ENCODE measurements at regions not wholly inside any gene's neighbourhood (a gene's known extent, or its start where the extent isn't known, plus 50 kb on each side); places are given as distances from the start of the nearest gene placed in this dataset.

DNA sequence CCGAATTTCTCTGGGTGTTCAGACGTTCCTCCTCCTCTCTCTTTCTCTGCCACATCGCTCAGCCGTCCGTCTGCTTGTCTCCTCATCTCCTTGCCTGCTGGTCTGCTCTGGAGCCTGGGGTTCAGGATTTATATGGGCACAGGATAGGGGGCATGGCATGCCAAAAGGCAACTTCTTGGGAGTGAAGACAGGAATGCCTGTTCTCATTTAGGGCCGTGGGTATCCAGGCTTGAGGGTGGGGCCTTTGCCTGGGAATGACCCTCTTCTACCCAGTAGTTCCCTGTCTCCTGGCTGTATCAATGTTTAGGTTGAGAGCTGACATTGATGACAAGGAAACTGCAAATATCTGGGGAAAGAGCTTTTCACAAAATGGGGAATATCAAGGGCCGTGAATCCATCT is 98.0 kb downstream of the HRH4 start:
- TF ChIP-seq, protein P1, sequence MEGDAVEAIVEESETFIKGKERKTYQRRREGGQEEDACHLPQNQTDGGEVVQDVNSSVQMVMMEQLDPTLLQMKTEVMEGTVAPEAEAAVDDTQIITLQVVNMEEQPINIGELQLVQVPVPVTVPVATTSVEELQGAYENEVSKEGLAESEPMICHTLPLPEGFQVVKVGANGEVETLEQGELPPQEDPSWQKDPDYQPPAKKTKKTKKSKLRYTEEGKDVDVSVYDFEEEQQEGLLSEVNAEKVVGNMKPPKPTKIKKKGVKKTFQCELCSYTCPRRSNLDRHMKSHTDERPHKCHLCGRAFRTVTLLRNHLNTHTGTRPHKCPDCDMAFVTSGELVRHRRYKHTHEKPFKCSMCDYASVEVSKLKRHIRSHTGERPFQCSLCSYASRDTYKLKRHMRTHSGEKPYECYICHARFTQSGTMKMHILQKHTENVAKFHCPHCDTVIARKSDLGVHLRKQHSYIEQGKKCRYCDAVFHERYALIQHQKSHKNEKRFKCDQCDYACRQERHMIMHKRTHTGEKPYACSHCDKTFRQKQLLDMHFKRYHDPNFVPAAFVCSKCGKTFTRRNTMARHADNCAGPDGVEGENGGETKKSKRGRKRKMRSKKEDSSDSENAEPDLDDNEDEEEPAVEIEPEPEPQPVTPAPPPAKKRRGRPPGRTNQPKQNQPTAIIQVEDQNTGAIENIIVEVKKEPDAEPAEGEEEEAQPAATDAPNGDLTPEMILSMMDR (IDR thresholded peaks at IDR 0.05; ENCODE audit: insufficient read depth, low read length, severe bottlenecking), result no peak
- Histone ChIP-seq H3K27me3 (ENCODE audit: control insufficient read depth, insufficient read depth, low read length) (no peaks in the 10 kb centered on the region), H3K4me3 (ENCODE audit: low read depth, low read length) (no peak overlapping the region), H3K36me3 (ENCODE audit: control insufficient read depth, insufficient read depth, low read length) (no peaks in the 10 kb centered on the region)
- FAIRE-seq (no peak), DNase-seq (ENCODE audit: low read depth) (no peak)

DNA sequence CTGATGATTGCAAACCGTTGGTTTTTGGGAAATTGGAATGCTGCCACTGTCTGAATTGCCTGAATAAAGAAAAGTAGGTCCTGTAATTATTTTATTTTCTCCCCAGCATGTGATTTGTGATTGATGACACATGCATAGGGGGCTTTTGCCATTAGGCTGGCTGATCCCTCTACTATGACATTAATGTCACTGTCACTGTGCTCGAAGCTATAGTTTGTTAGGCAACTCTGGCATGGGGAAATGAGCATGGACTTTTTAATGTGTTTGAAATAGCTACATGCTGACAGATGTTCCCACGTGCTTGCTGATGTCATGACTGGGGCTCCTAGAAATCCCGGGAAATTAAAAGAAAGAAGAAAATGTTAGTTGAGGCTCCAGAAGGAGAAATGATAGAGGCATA is 99.1 kb downstream of the HRH4 start:
- TF ChIP-seq, protein P1 (IDR thresholded peaks at IDR 0.05; ENCODE audit: insufficient read depth, low read length, severe bottlenecking), result no peak
- DNase-seq (ENCODE audit: low read depth) (no peak), FAIRE-seq (no peak)
- H3K4me3 ChIP-seq (ENCODE audit: low read depth, low read length), result no peak overlapping the region
- H3K36me3 ChIP-seq (ENCODE audit: control insufficient read depth, insufficient read depth, low read length), result no peaks in the 10 kb centered on the region
- no peaks in the 10 kb centered on the region for H3K27me3 ChIP-seq (ENCODE audit: control insufficient read depth, insufficient read depth, low read length)

DNA sequence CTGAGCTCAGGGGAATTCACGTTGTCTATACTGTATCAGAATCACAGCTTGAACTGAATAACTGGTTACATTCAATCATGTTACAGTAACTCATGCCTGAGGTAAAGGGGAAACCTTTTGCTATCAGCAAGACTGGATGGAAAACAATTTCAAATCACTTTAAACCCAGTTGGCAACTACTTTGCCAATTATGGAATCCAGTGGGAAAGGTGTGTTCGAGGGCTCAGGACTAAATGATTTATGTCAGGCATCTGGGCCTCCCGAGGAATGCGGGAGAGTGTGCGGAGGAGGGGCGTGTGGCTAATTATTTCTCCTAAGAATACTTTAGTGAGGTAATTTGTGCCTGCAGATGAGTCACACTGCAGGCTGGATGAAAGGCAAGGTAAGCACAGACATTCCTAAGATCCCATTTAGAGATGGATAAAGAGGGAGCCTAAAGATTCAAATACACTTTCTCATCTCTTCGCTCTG is 100.1 kb downstream of the HRH4 start:
- DNase-seq (ENCODE audit: low read depth) (peak; percentile 57), FAIRE-seq (no peak)
- no peaks in the 10 kb centered on the region for H3K27me3 ChIP-seq (ENCODE audit: control insufficient read depth, insufficient read depth, low read length)
- no peak overlapping the region for H3K4me3 ChIP-seq (ENCODE audit: low read depth, low read length)
- TF ChIP-seq, protein P1 (IDR thresholded peaks at IDR 0.05; ENCODE audit: insufficient read depth, low read length, severe bottlenecking), result no peak
- no peaks in the 10 kb centered on the region for H3K36me3 ChIP-seq (ENCODE audit: control insufficient read depth, insufficient read depth, low read length)

DNA sequence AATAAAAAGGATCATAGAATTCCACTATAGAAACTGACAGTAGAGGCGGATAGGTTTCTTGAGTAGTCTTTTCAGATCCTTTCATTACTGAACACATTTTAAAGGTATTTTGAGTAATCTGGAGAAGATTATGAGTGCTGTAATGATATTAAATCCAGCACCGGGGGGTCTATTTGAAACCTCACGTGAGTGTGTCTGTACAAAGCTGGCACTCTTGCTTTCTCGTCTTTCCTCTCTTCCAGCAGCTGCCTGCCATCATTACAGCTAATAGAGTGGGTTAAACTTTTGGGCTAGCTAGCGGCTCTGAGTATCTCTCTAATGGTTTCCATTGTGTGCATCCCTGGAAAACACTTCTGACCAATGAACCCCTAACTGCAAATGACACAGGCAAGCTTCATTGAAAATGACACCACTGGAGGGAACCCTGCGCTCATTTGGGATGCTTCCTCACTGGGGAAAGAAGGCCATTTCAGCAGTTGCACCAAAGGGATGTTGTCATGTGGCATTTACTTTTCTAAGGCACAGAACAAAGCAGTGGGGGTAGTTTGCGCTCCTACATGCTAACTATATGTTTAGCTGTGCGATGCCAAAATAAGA is 101.0 kb downstream of the HRH4 start:
- Histone ChIP-seq H3K27me3 (ENCODE audit: control insufficient read depth, insufficient read depth, low read length) (no peaks in the 10 kb centered on the region), H3K36me3 (ENCODE audit: control insufficient read depth, insufficient read depth, low read length) (no peaks in the 10 kb centered on the region), H3K4me3 (ENCODE audit: low read depth, low read length) (no peak overlapping the region)
- DNase-seq (ENCODE audit: low read depth) (no peak), FAIRE-seq (no peak)
- TF ChIP-seq, protein P1 (IDR thresholded peaks at IDR 0.05; ENCODE audit: insufficient read depth, low read length, severe bottlenecking), result no peak

DNA sequence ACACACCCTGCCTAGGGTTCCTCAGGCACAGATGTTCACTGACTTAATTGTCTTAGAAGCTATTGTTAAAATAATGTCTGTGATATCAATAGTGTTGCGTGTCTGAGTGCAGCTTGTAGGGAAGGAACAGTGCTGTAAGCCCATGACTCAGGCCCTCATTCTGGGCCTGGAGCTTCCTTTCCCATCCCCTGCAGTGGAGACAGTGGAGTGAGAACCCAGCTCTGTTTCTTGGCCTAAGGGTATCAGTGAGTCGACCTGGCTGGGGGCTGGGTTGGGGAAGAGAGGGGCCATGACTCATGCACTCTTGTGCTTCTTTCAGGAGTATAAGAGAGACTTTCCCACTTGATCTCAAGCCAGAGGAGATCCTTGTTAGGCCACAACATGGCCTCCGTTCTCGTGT is 106.8 kb downstream of the HRH4 start:
- Histone ChIP-seq H3K36me3 (ENCODE audit: control insufficient read depth, insufficient read depth, low read length) (no peaks in the 10 kb centered on the region), H3K27me3 (ENCODE audit: control insufficient read depth, insufficient read depth, low read length) (no peaks in the 10 kb centered on the region), H3K4me3 (ENCODE audit: low read depth, low read length) (no peak overlapping the region)
- FAIRE-seq (no peak), DNase-seq (ENCODE audit: low read depth) (peak; percentile 83)
- TF ChIP-seq, protein P1 (IDR thresholded peaks at IDR 0.05; ENCODE audit: insufficient read depth, low read length, severe bottlenecking), result no peak

DNA sequence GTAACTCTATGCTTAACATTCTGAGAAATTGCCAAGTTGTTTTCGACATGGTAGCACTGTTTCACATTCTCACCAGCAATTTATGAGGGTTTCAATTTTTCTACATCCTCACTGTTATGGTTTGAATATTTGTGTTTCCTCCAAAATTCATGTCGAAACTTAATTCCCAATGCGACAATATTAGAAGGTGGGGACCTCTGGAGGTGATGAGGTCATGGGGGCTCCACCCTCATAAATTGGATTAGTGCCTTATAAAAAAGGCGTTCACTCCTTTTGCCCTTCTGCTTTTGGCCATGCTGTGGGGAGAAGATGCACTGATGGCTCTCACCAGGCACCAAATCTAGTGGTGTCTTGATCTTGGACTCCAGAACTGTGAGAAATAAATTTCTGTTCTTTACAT is 110.3 kb downstream of the HRH4 start:
- Histone ChIP-seq H3K36me3 (ENCODE audit: control insufficient read depth, insufficient read depth, low read length) (no peaks in the 10 kb centered on the region), H3K4me3 (ENCODE audit: low read depth, low read length) (no peak overlapping the region), H3K27me3 (ENCODE audit: control insufficient read depth, insufficient read depth, low read length) (no peaks in the 10 kb centered on the region)
- TF ChIP-seq, protein P1 (IDR thresholded peaks at IDR 0.05; ENCODE audit: insufficient read depth, low read length, severe bottlenecking), result no peak
- no peak for DNase-seq (ENCODE audit: low read depth)
- FAIRE-seq, result no peak
